A549 (cell line): ENCODE measurements at regions not wholly inside any gene's neighbourhood (a gene's known extent, or its start where the extent isn't known, plus 50 kb on each side); places are given as distances from the start of the nearest gene placed in this dataset.

Experiments used
- CEBPB ChIP-seq, 2 experiments: fragments of >200 bp in 1 of 2; sonication (Bioruptor Twin) in 1 of 2; formaldehyde crosslinking in 1 of 2; IDR thresholded peaks; 2 replicates each; pipeline ENCODE4 v1.6.1; 2012 to 2016
- CTCF ChIP-seq: fragments of >200 bp; sonication (Bioruptor Twin); formaldehyde crosslinking; IDR thresholded peaks from 3 replicates; pipeline ENCODE4 v1.5.1; 2016
- EP300 ChIP-seq, 2 experiments: fragments of >200 bp; sonication (Bioruptor Twin); formaldehyde crosslinking; IDR thresholded peaks; 2 replicates in 1 of 2; 3 replicates in 1 of 2; pipeline ENCODE4 v1.6.1; 2016 to 2017
- FOSL2 ChIP-seq, 2 experiments: fragments of 450-650 bp in 1 of 2; fragments of >200 bp in 1 of 2; sonication (Bioruptor Twin) in 1 of 2; formaldehyde crosslinking; IDR thresholded peaks; 2 replicates each; pipeline versions ENCODE4 v1.5.0 to v1.6.1; 2016 to 2020; ENCODE audit warnings: mild to moderate bottlenecking in 1 of 2, moderate library complexity in 1 of 2
- GATA3 ChIP-seq: IDR thresholded peaks from 2 replicates; pipeline ENCODE4 v1.6.1; 2012; ENCODE audit warnings: borderline replicate concordance
- NFE2L2 ChIP-seq: fragments of 150-350 bp; conservative IDR thresholded peaks from 2 replicates; pipeline ENCODE4 v1.6.1; 2014; ENCODE audit warnings: low read length
- POLR2A ChIP-seq: IDR thresholded peaks from 2 replicates; pipeline ENCODE4 v1.6.1; 2012; ENCODE audit warnings: mild to moderate bottlenecking, low read length
- RNF2 ChIP-seq: fragments of 200-600 bp; sonication (generic); IDR thresholded peaks from 2 replicates; pipeline ENCODE4 v1.6.1; 2016; ENCODE audit warnings: low read depth, mild to moderate bottlenecking, antibody characterized with exemption, moderate library complexity, borderline replicate concordance
- USF2 ChIP-seq: fragments of 450-650 bp; IDR thresholded peaks from 2 replicates; pipeline ENCODE4 v1.6.1; 2014; ENCODE audit warnings: antibody characterized with exemption
- TF ChIP-seq, protein P1 (sequence below): IDR thresholded peaks from 2 replicates; pipeline ENCODE4 v1.6.1; 2012
- TF ChIP-seq, protein P2 (sequence below): fragments of 200-600 bp; sonication (generic); IDR thresholded peaks from 2 replicates; pipeline ENCODE4 v1.6.1; 2016; ENCODE audit warnings: antibody characterized with exemption, mild to moderate bottlenecking, moderate library complexity

GRCh38 chr4:154142664-154143063, 348.9 kb downstream of the DCHS2 start:
- TF ChIP-seq CEBPB (IDR thresholded peaks at IDR 0.05) (no peak), RNF2 (no peak), NFE2L2 (no peak), CTCF (no peak), POLR2A (no peak), EP300 (IDR thresholded peaks at IDR 0.05) (no peak), FOSL2 (IDR thresholded peaks at IDR 0.05) (no peak), FOSL2 (CRISPR knock-in tag; IDR thresholded peaks at IDR 0.05) (no peak), GATA3 (no peak), USF2 (no peak)
- TF ChIP-seq, protein P1, sequence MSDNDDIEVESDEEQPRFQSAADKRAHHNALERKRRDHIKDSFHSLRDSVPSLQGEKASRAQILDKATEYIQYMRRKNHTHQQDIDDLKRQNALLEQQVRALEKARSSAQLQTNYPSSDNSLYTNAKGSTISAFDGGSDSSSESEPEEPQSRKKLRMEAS: no peak
- TF ChIP-seq, protein P2, sequence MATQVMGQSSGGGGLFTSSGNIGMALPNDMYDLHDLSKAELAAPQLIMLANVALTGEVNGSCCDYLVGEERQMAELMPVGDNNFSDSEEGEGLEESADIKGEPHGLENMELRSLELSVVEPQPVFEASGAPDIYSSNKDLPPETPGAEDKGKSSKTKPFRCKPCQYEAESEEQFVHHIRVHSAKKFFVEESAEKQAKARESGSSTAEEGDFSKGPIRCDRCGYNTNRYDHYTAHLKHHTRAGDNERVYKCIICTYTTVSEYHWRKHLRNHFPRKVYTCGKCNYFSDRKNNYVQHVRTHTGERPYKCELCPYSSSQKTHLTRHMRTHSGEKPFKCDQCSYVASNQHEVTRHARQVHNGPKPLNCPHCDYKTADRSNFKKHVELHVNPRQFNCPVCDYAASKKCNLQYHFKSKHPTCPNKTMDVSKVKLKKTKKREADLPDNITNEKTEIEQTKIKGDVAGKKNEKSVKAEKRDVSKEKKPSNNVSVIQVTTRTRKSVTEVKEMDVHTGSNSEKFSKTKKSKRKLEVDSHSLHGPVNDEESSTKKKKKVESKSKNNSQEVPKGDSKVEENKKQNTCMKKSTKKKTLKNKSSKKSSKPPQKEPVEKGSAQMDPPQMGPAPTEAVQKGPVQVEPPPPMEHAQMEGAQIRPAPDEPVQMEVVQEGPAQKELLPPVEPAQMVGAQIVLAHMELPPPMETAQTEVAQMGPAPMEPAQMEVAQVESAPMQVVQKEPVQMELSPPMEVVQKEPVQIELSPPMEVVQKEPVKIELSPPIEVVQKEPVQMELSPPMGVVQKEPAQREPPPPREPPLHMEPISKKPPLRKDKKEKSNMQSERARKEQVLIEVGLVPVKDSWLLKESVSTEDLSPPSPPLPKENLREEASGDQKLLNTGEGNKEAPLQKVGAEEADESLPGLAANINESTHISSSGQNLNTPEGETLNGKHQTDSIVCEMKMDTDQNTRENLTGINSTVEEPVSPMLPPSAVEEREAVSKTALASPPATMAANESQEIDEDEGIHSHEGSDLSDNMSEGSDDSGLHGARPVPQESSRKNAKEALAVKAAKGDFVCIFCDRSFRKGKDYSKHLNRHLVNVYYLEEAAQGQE: no peak
